G401.6 (cell line): ENCODE measurements at regions not wholly inside any gene's neighbourhood (a gene's known extent, or its start where the extent isn't known, plus 50 kb on each side); places are given as distances from the start of the nearest gene placed in this dataset.

Experiments
- FAIRE-seq: peaks from 2 replicates; lab custom pipeline; 2012; peaks lifted over from hg19 to GRCh38; lab: Jason Lieb, UNC

- no peak for FAIRE-seq
Observed at GRCh38 chr4:159503236-159504008, 400.5 kb downstream of the RAPGEF2 start.

GRCh38 chr4:159504684-159505083, 401.8 kb downstream of the RAPGEF2 start:
- no peak for FAIRE-seq

- FAIRE-seq: no peak
Observed at GRCh38 chr4:159505266-159505975, 402.5 kb downstream of the RAPGEF2 start.

GRCh38 chr4:159506801-159507517, 404.1 kb downstream of the RAPGEF2 start:
- no peak for FAIRE-seq

- no peak for FAIRE-seq
Observed at GRCh38 chr4:159508917-159509500, 406.1 kb downstream of the RAPGEF2 start.

GRCh38 chr4:159512348-159512747, 409.5 kb downstream of the RAPGEF2 start:
- no peak for FAIRE-seq

GRCh38 chr4:159515314-159516025, 412.6 kb downstream of the RAPGEF2 start:
- no peak for FAIRE-seq

- no peak for FAIRE-seq
Observed at GRCh38 chr4:159516556-159517140, 413.8 kb downstream of the RAPGEF2 start.

- no peak for FAIRE-seq
Observed at GRCh38 chr4:159520074-159520473, 417.2 kb downstream of the RAPGEF2 start.

- no peak for FAIRE-seq
Observed at GRCh38 chr4:159526172-159526571, 423.3 kb downstream of the RAPGEF2 start.

GRCh38 chr4:159534655-159535054, 431.8 kb downstream of the RAPGEF2 start:
- FAIRE-seq: no peak

- no peak for FAIRE-seq
Observed at GRCh38 chr4:159538556-159538955, 435.7 kb downstream of the RAPGEF2 start.

GRCh38 chr4:159540038-159540437, 437.2 kb downstream of the RAPGEF2 start:
- no peak for FAIRE-seq

- no peak for FAIRE-seq
Observed at GRCh38 chr4:159540501-159540900, 437.6 kb downstream of the RAPGEF2 start.

GRCh38 chr4:159541143-159541542, 438.3 kb downstream of the RAPGEF2 start:
- no peak for FAIRE-seq

- no peak for FAIRE-seq
Observed at GRCh38 chr4:159542296-159542695, 439.4 kb downstream of the RAPGEF2 start.

- no peak for FAIRE-seq
Observed at GRCh38 chr4:159543831-159544230, 441.0 kb downstream of the RAPGEF2 start.

- no peak for FAIRE-seq
Observed at GRCh38 chr4:159545556-159545955, 442.7 kb downstream of the RAPGEF2 start.

GRCh38 chr4:159547645-159548308, 444.9 kb downstream of the RAPGEF2 start:
- no peak for FAIRE-seq

GRCh38 chr4:159549098-159549518, 446.2 kb downstream of the RAPGEF2 start:
- FAIRE-seq: no peak

GRCh38 chr4:159551281-159551680, 448.4 kb downstream of the RAPGEF2 start:
- no peak for FAIRE-seq
